Sigmoid colon (tissue), 3 donors: ENCODE measurements at regions not wholly inside any gene's neighbourhood (a gene's known extent, or its start where the extent isn't known, plus 50 kb on each side); places are given as distances from the start of the nearest gene placed in this dataset.

Source experiments
- POLR2A ChIP-seq, 2 donors: fragments of 450-650 bp; IDR thresholded peaks; one replicate each; pipeline ENCODE4 v1.6.1; 2016; ENCODE audit warnings: antibody characterized with exemption in 2 of 2, mild to moderate bottlenecking in 2 of 2, moderate library complexity in 2 of 2
- TF ChIP-seq, protein P1 (sequence below), 4 experiments: fragments of 450-650 bp in 3 of 4; fragments of 200-600 bp in 1 of 4; IDR thresholded peaks; one replicate each; pipeline ENCODE4 v1.5.1; 2016 to 2019; ENCODE audit warnings: antibody characterized with exemption in 4 of 4, mild to moderate bottlenecking in 3 of 4, moderate library complexity in 2 of 4

DNA sequence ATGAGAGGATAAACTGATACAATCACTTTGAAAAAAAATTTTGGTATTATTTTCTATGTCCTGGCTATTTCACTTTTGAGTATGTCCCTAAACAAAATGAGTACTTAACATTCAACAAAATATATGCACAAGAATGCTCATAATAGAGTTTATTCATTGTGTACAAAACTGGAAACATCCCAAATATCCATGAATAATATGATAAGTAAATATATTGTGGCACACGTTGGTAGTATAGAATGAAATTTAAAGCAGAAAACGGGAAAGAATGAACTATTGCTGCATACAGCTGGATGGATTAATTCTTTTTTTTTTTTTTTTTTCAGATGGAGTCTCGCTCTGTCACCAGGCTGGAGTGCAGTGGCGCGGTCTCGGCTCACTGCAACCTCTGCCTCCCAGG, 725.2 kb downstream of the LTN1 start:
- TF ChIP-seq, protein P1, sequence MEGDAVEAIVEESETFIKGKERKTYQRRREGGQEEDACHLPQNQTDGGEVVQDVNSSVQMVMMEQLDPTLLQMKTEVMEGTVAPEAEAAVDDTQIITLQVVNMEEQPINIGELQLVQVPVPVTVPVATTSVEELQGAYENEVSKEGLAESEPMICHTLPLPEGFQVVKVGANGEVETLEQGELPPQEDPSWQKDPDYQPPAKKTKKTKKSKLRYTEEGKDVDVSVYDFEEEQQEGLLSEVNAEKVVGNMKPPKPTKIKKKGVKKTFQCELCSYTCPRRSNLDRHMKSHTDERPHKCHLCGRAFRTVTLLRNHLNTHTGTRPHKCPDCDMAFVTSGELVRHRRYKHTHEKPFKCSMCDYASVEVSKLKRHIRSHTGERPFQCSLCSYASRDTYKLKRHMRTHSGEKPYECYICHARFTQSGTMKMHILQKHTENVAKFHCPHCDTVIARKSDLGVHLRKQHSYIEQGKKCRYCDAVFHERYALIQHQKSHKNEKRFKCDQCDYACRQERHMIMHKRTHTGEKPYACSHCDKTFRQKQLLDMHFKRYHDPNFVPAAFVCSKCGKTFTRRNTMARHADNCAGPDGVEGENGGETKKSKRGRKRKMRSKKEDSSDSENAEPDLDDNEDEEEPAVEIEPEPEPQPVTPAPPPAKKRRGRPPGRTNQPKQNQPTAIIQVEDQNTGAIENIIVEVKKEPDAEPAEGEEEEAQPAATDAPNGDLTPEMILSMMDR (IDR thresholded peaks at IDR 0.05): no peak
- no peak for TF ChIP-seq POLR2A (IDR thresholded peaks at IDR 0.05)
